Right cardiac atrium (tissue), 5 donors: ENCODE measurements at regions not wholly inside any gene's neighbourhood (a gene's known extent, or its start where the extent isn't known, plus 50 kb on each side); places are given as distances from the start of the nearest gene placed in this dataset.

ENCODE experiments used
- ATAC-seq, 2 donors: fragments of 200-7000 bp; cut with Tn5 transposase; one replicate each; pipeline versions ENCODE4 v1.8.0 to v1.9.1; 2020; ENCODE audit warnings: moderate library complexity in 2 of 2, mild to moderate bottlenecking in 1 of 2
- DNase-seq, 3 donors: peaks; one replicate each; pipeline ENCODE4 v3.0.0-alpha.2; 2020
- H3K27ac ChIP-seq: one replicate; pipeline ENCODE4 v1.5.1; 2013; ENCODE audit warnings: mild to moderate bottlenecking, low read length, control low read depth, moderate library complexity
- H3K27me3 ChIP-seq: one replicate; pipeline ENCODE4 v1.6.1; 2013; ENCODE audit not compliant: control insufficient read depth, insufficient read depth
- H3K4me1 ChIP-seq: one replicate; pipeline ENCODE4 v1.6.1; 2013; ENCODE audit warnings: low read length; ENCODE audit not compliant: control insufficient read depth, insufficient read depth
- H3K4me3 ChIP-seq: one replicate; pipeline ENCODE4 v1.5.1; 2013; ENCODE audit warnings: low read length, control low read depth
- H3K9me3 ChIP-seq: one replicate; pipeline ENCODE4 v1.6.1; 2013; ENCODE audit warnings: low read length; ENCODE audit not compliant: control insufficient read depth
- WGBS: extraction: QIAGEN DNeasy Blood & Tissue Kit; methylation state at CpG from one replicate; pipeline ENCODE4 v1.1.7; 2013; 5-methylcytosine and 5-hydroxymethylcytosine counted together
- intact Hi-C, 4 donors: fragments of 100-400 bp; cut with DNase I; formaldehyde crosslinking; loops; one replicate each; pipeline versions ENCODE4 v1.11.0 to v1.14.0; 2022 to 2023
- donor health status: healthy with polysubstance abuse.
- donor health status: DM: no; HTN: yes; CAD: no.
- donor health status: DM: no; HTN: no; CAD: no.
- donor health status: DM: no; HTN: yes; CAD: no; lungs with severe emphysema.
- donor health status: DM: yes; HTN: yes; CAD: no.

GRCh38 chr6:145360865-145361264 is 374.5 kb downstream of the EPM2A start:
- 84% methylated on average over 8 of the region's 8 CpGs for WGBS
- ATAC-seq = no peak
- Histone ChIP-seq H3K4me3 (no peak overlapping the region), H3K27me3 (no peaks in the 10 kb centered on the region), H3K27ac (no peak overlapping the region), H3K9me3 (no peaks in the 10 kb centered on the region), H3K4me1 (no peaks in the 10 kb centered on the region)
- DNase-seq = no peak
- intact Hi-C loops = no loop called here

- Histone ChIP-seq H3K27me3 (no peaks in the 10 kb centered on the region), H3K9me3 (no peaks in the 10 kb centered on the region), H3K27ac (no peak overlapping the region), H3K4me3 (no peak overlapping the region), H3K4me1 (no peaks in the 10 kb centered on the region)
- WGBS = 92% methylated on average over 5 of the region's 5 CpGs
- DNase-seq (no peak), ATAC-seq (no peak)
- intact Hi-C loops = no loop called here
These were observed 368.2 kb downstream of the EPM2A start for GRCh38 chr6:145367149-145367548.

GRCh38 chr6:145368075-145368474 is 367.2 kb downstream of the EPM2A start:
- intact Hi-C loops = no loop called here
- DNase-seq = no peak
- Histone ChIP-seq H3K9me3 (no peaks in the 10 kb centered on the region), H3K27ac (no peak overlapping the region), H3K4me1 (no peaks in the 10 kb centered on the region), H3K27me3 (no peaks in the 10 kb centered on the region), H3K4me3 (no peak overlapping the region)
- 43% methylated on average over 5 of the region's 5 CpGs for WGBS
- ATAC-seq = no peak

GRCh38 chr6:145370559-145370958 is 364.8 kb downstream of the EPM2A start:
- Histone ChIP-seq H3K4me1 (no peaks in the 10 kb centered on the region), H3K27ac (no peak overlapping the region), H3K27me3 (no peaks in the 10 kb centered on the region), H3K9me3 (no peaks in the 10 kb centered on the region), H3K4me3 (no peak overlapping the region)
- DNase-seq = no peak
- intact Hi-C loops = no loop called here
- no peak for ATAC-seq

- Histone ChIP-seq H3K4me1 (no peaks in the 10 kb centered on the region), H3K27me3 (no peaks in the 10 kb centered on the region), H3K27ac (peak overlapping the region; percentile 89), H3K9me3 (no peaks in the 10 kb centered on the region), H3K4me3 (peak overlapping the region; percentile 15)
- 15% methylated on average over 4 of the region's 4 CpGs for WGBS
- peak; percentile 39 to 75 (median 49) for DNase-seq
- ATAC-seq = peak; percentile 98 to 99
- intact Hi-C loops = no loop called here
These were observed 362.6 kb downstream of the EPM2A start for GRCh38 chr6:145372671-145373151.

- intact Hi-C loops = no loop called here
- WGBS = 37% methylated on average over 1 of the region's 1 CpG
- ATAC-seq (no peak), DNase-seq (no peak)
- H3K4me3 ChIP-seq = no peak overlapping the region
- no peaks in the 10 kb centered on the region for H3K4me1 ChIP-seq
- H3K27me3 ChIP-seq = no peaks in the 10 kb centered on the region
- H3K9me3 ChIP-seq = no peaks in the 10 kb centered on the region
- H3K27ac ChIP-seq = no peak overlapping the region
These were observed 361.5 kb downstream of the EPM2A start for GRCh38 chr6:145373826-145374225.

GRCh38 chr6:145374570-145374969 is 360.8 kb downstream of the EPM2A start:
- Histone ChIP-seq H3K4me1 (no peaks in the 10 kb centered on the region), H3K27me3 (no peaks in the 10 kb centered on the region), H3K4me3 (no peak overlapping the region), H3K9me3 (no peaks in the 10 kb centered on the region), H3K27ac (no peak overlapping the region)
- no peak for DNase-seq
- 87% methylated on average over 1 of the region's 1 CpG for WGBS
- ATAC-seq = no peak
- intact Hi-C loops = no loop called here

GRCh38 chr6:145375502-145375901 is 359.8 kb downstream of the EPM2A start:
- DNase-seq (no peak), ATAC-seq (no peak)
- Histone ChIP-seq H3K27me3 (no peaks in the 10 kb centered on the region), H3K9me3 (no peaks in the 10 kb centered on the region), H3K27ac (no peak overlapping the region), H3K4me3 (no peak overlapping the region), H3K4me1 (no peaks in the 10 kb centered on the region)
- WGBS = 83% methylated on average over 4 of the region's 4 CpGs
- intact Hi-C loops = no loop called here

GRCh38 chr6:145380186-145380585 is 355.1 kb downstream of the EPM2A start:
- Histone ChIP-seq H3K4me3 (no peak overlapping the region), H3K27ac (no peak overlapping the region), H3K4me1 (no peaks in the 10 kb centered on the region), H3K27me3 (no peaks in the 10 kb centered on the region), H3K9me3 (no peaks in the 10 kb centered on the region)
- 59% methylated on average over 1 of the region's 1 CpG for WGBS
- no peak for ATAC-seq
- intact Hi-C loops = no loop called here
- no peak for DNase-seq

- 60% methylated on average over 3 of the region's 3 CpGs for WGBS
- Histone ChIP-seq H3K4me1 (no peaks in the 10 kb centered on the region), H3K27me3 (no peaks in the 10 kb centered on the region), H3K4me3 (no peak overlapping the region), H3K27ac (no peak overlapping the region), H3K9me3 (no peaks in the 10 kb centered on the region)
- DNase-seq = no peak
- intact Hi-C loops = no loop called here
- no peak for ATAC-seq
These were observed 353.4 kb downstream of the EPM2A start for GRCh38 chr6:145381941-145382340.

GRCh38 chr6:145383428-145383827 is 351.9 kb downstream of the EPM2A start:
- no peak overlapping the region for H3K27ac ChIP-seq
- H3K4me1 ChIP-seq = no peaks in the 10 kb centered on the region
- no peak for DNase-seq
- no peak overlapping the region for H3K4me3 ChIP-seq
- 85% methylated on average over 3 of the region's 3 CpGs for WGBS
- intact Hi-C loops = no loop called here
- no peaks in the 10 kb centered on the region for H3K9me3 ChIP-seq
- H3K27me3 ChIP-seq = no peaks in the 10 kb centered on the region
- ATAC-seq = no peak

GRCh38 chr6:145384503-145384902 is 350.8 kb downstream of the EPM2A start:
- DNase-seq = no peak
- no peaks in the 10 kb centered on the region for H3K27me3 ChIP-seq
- intact Hi-C loops = no loop called here
- no peaks in the 10 kb centered on the region for H3K9me3 ChIP-seq
- no peak overlapping the region for H3K27ac ChIP-seq
- no peaks in the 10 kb centered on the region for H3K4me1 ChIP-seq
- no peak overlapping the region for H3K4me3 ChIP-seq
- no peak for ATAC-seq
